HG02763 (cell line): ENCODE measurements at regions not wholly inside any gene's neighbourhood (a gene's known extent, or its start where the extent isn't known, plus 50 kb on each side); places are given as distances from the start of the nearest gene placed in this dataset.

Experiments
- ATAC-seq: cut with Tn5 transposase; IDR thresholded peaks from one replicate; pipeline ENCODE4 v1.9.1; 2021; ENCODE audit warnings: mild to moderate bottlenecking, moderate library complexity; ENCODE audit not compliant: unreplicated experiment

- ATAC-seq, result no peak
Measured at GRCh38 chr11:123260511-123261211, 65.6 kb upstream of the CLMP start.

GRCh38 chr11:123258877-123259276, 63.8 kb upstream of the CLMP start:
- no peak for ATAC-seq

- ATAC-seq, result no peak
Measured at GRCh38 chr11:123257370-123257769, 62.3 kb upstream of the CLMP start.

GRCh38 chr11:123255909-123256308, 60.9 kb upstream of the CLMP start:
- no peak for ATAC-seq

- no peak for ATAC-seq
Measured at GRCh38 chr11:123254357-123254756, 59.3 kb upstream of the CLMP start.

- no peak for ATAC-seq
Measured at GRCh38 chr11:123253911-123254310, 58.9 kb upstream of the CLMP start.

- no peak for ATAC-seq
Measured at GRCh38 chr11:123253223-123253622, 58.2 kb upstream of the CLMP start.

- ATAC-seq, result no peak
Measured at GRCh38 chr11:123251657-123252344, 56.8 kb upstream of the CLMP start.

GRCh38 chr11:123250892-123251656, 56.0 kb upstream of the CLMP start:
- no peak for ATAC-seq

- no peak for ATAC-seq
Measured at GRCh38 chr11:123249354-123249753, 54.3 kb upstream of the CLMP start.

GRCh38 chr11:123247813-123248379, 52.8 kb upstream of the CLMP start:
- no peak for ATAC-seq

GRCh38 chr11:123247496-123247799, 52.4 kb upstream of the CLMP start:
- ATAC-seq, result no peak

GRCh38 chr11:123246749-123247495, 51.9 kb upstream of the CLMP start:
- peak; percentile 61 for ATAC-seq

GRCh38 chr11:123245567-123245966, 50.5 kb upstream of the CLMP start:
- no peak for ATAC-seq
